Peyer's patch (tissue), 4 donors: ENCODE measurements at regions not wholly inside any gene's neighbourhood (a gene's known extent, or its start where the extent isn't known, plus 50 kb on each side); places are given as distances from the start of the nearest gene placed in this dataset.
"Not testable (repeated sequence)": the region's sequence is repeated elsewhere in the genome, so short reads cannot be mapped to it uniquely, and the experiment has no call there.

ENCODE experiments used
- DNase-seq, 3 donors: peaks; one replicate each; pipeline ENCODE4 v3.0.0-alpha.2; 2017 to 2019
- H3K27ac ChIP-seq, 4 donors: fragments of 200-600 bp; sonication (generic); one replicate each; pipeline ENCODE4 v1.5.1; 2016 to 2019
- H3K27me3 ChIP-seq, 2 donors: fragments of 200-600 bp; sonication (generic); one replicate each; pipeline ENCODE4 v1.5.1; 2019
- H3K36me3 ChIP-seq, 3 donors: fragments of 200-600 bp; sonication (generic); one replicate each; pipeline ENCODE4 v1.5.1; 2016 to 2019
- H3K4me1 ChIP-seq, 4 donors: fragments of 200-600 bp; sonication (generic); one replicate each; pipeline ENCODE4 v1.5.1; 2016 to 2019
- H3K4me3 ChIP-seq, 4 donors: fragments of 200-600 bp; sonication (generic); 1 replicate in 3 of 4; 2 replicates in 1 of 4; pipeline ENCODE4 v1.5.1; 2016 to 2019; ENCODE audit warnings: mild to moderate bottlenecking in 1 of 4
- H3K9me3 ChIP-seq, 4 donors: fragments of 200-600 bp; sonication (generic); one replicate each; pipeline ENCODE4 v1.5.1; 2016 to 2019; ENCODE audit warnings: mild to moderate bottlenecking in 1 of 4
- POLR2A ChIP-seq, 2 donors: fragments of 450-650 bp; IDR thresholded peaks; one replicate each; pipeline ENCODE4 v1.5.1; 2017; ENCODE audit warnings: antibody characterized with exemption in 2 of 2, mild to moderate bottlenecking in 2 of 2, moderate library complexity in 2 of 2
- TF ChIP-seq, protein P1 (sequence below), 6 experiments: fragments of 450-650 bp in 4 of 6; fragments of 200-600 bp in 2 of 6; sonication (generic) in 1 of 6; IDR thresholded peaks; one replicate each; pipeline ENCODE4 v1.5.1; 2017 to 2019; ENCODE audit warnings: antibody characterized with exemption in 6 of 6, mild to moderate bottlenecking in 3 of 6, moderate library complexity in 1 of 6

DNA sequence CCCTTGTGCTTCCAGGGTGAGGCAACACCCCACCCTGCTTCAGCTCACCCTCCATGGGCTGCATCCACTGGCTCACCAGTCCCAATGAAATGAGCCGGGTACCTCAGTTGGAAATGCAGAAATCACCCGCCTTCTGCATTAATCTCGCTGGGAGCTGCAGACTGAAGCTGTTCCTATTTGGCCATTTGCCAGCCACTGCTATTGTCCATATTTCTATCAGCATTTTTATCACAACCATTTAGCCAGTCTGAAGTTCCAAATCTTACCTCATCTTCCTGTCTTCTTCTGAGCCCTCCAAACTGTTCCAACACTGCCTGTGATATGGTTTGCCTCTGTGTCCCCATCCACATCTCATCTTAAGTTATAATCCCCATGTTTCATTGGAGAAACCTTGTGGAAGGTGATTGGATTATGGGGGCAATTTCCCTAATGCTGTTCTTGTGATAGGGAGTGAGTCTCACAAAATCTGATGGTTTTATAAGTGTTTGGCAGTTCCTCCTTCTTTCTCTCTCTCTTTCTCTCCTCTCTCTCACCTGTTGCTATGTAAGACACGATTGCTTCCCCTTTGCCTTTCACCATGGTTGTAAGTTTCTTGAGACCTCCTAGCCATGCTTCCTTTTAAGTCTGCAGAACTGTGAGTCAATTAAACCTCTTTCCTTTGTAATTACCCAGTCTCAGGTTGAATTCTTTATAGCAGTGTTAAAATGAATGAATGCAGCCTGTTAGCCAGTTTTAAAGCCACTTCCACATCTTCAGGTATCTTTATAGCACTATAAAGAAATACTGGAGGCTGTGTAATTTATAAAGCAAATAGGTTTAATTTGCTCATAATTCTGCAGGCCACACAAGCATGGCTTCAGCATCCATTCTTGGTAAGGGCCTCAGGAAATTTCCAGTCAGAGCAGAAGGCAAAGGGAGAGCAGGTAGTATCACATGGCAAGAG is 203.5 kb downstream of the FCRL5 start:
- Histone ChIP-seq H3K27ac (no peak overlapping the region), H3K9me3 (no peaks in the 10 kb centered on the region), H3K27me3 (no peaks in the 10 kb centered on the region), H3K4me1 (no peaks in the 10 kb centered on the region), H3K4me3 (no peak overlapping the region), H3K36me3 (no peaks in the 10 kb centered on the region)
- no peak for DNase-seq
- TF ChIP-seq, protein P1, sequence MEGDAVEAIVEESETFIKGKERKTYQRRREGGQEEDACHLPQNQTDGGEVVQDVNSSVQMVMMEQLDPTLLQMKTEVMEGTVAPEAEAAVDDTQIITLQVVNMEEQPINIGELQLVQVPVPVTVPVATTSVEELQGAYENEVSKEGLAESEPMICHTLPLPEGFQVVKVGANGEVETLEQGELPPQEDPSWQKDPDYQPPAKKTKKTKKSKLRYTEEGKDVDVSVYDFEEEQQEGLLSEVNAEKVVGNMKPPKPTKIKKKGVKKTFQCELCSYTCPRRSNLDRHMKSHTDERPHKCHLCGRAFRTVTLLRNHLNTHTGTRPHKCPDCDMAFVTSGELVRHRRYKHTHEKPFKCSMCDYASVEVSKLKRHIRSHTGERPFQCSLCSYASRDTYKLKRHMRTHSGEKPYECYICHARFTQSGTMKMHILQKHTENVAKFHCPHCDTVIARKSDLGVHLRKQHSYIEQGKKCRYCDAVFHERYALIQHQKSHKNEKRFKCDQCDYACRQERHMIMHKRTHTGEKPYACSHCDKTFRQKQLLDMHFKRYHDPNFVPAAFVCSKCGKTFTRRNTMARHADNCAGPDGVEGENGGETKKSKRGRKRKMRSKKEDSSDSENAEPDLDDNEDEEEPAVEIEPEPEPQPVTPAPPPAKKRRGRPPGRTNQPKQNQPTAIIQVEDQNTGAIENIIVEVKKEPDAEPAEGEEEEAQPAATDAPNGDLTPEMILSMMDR (IDR thresholded peaks at IDR 0.05) = no peak
- TF ChIP-seq POLR2A (IDR thresholded peaks at IDR 0.05) = no peak

GRCh38 chr1:157347506-157347905 is 204.8 kb downstream of the FCRL5 start:
- no peaks in the 10 kb centered on the region for H3K36me3 ChIP-seq
- no peaks in the 10 kb centered on the region for H3K27me3 ChIP-seq
- DNase-seq = no peak
- H3K9me3 ChIP-seq = no peaks in the 10 kb centered on the region
- TF ChIP-seq, protein P1 (IDR thresholded peaks at IDR 0.05) = no peak
- TF ChIP-seq POLR2A (IDR thresholded peaks at IDR 0.05) = no peak
- H3K27ac ChIP-seq = no peak overlapping the region
- H3K4me1 ChIP-seq = no peaks in the 10 kb centered on the region
- no peak overlapping the region for H3K4me3 ChIP-seq

DNA sequence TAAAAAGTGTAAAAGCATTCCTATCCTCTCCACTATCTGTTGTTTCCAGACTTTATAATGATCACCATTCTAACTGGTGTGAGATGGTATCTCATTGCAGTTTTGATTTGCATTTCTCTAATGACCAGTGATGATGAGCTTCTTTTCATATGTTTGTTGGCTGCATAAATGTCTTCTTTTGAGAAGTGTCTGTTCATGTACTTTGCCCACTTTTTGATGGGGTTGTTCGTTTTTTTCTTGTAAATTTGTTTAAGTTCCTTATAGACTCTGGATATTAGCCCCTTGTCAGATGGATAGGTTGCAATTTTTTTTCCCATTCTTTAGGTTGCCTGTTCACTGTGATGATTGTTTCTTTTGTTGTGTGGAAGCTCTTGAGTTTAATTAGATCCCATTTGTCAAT is 199.6 kb upstream of the ETV3 start:
- not testable (repeated sequence) for H3K36me3 ChIP-seq, H3K4me1 ChIP-seq, H3K27ac ChIP-seq, H3K9me3 ChIP-seq, DNase-seq, H3K27me3 ChIP-seq, H3K4me3 ChIP-seq

GRCh38 chr1:157335056-157335455 is 196.9 kb upstream of the ETV3 start:
- no peak for DNase-seq
- Histone ChIP-seq H3K27ac (no peak overlapping the region), H3K27me3 (no peaks in the 10 kb centered on the region), H3K4me3 (no peak overlapping the region), H3K36me3 (no peaks in the 10 kb centered on the region), H3K9me3 (no peaks in the 10 kb centered on the region), H3K4me1 (no peaks in the 10 kb centered on the region)
- TF ChIP-seq POLR2A (IDR thresholded peaks at IDR 0.05) = no peak
- TF ChIP-seq, protein P1 (IDR thresholded peaks at IDR 0.05) = no peak

- no peak for DNase-seq
- H3K36me3 ChIP-seq = no peaks in the 10 kb centered on the region
- H3K27ac ChIP-seq = no peak overlapping the region
- no peaks in the 10 kb centered on the region for H3K27me3 ChIP-seq
- H3K4me3 ChIP-seq = no peak overlapping the region
- no peaks in the 10 kb centered on the region for H3K4me1 ChIP-seq
- H3K9me3 ChIP-seq = no peaks in the 10 kb centered on the region
- TF ChIP-seq POLR2A (IDR thresholded peaks at IDR 0.05) = no peak
- TF ChIP-seq, protein P1 (IDR thresholded peaks at IDR 0.05) = no peak
Observed at GRCh38 chr1:157334041-157334440, 195.8 kb upstream of the ETV3 start.

GRCh38 chr1:157330177-157330576 is 192.0 kb upstream of the ETV3 start:
- H3K27ac ChIP-seq, H3K4me1 ChIP-seq, DNase-seq, H3K4me3 ChIP-seq, H3K36me3 ChIP-seq, H3K27me3 ChIP-seq, H3K9me3 ChIP-seq: not testable (repeated sequence)

GRCh38 chr1:157328120-157328519 is 189.9 kb upstream of the ETV3 start:
- not testable (repeated sequence) for H3K27me3 ChIP-seq, H3K36me3 ChIP-seq, H3K27ac ChIP-seq, H3K4me1 ChIP-seq, DNase-seq, H3K9me3 ChIP-seq, H3K4me3 ChIP-seq
